HG03457 (cell line): ENCODE measurements at regions not wholly inside any gene's neighbourhood (a gene's known extent, or its start where the extent isn't known, plus 50 kb on each side); places are given as distances from the start of the nearest gene placed in this dataset.

Experiments used
- ATAC-seq: cut with Tn5 transposase; IDR thresholded peaks from one replicate; pipeline ENCODE4 v1.9.1; 2021; ENCODE audit warnings: moderate number of reproducible peaks; ENCODE audit not compliant: unreplicated experiment

GRCh38 chr12:13316587-13317246, 120.2 kb downstream of the EMP1 start:
- ATAC-seq: no peak

GRCh38 chr12:13313886-13314285, 117.4 kb downstream of the EMP1 start:
- no peak for ATAC-seq

- ATAC-seq: no peak
Measured at GRCh38 chr12:13311551-13311950, 115.0 kb downstream of the EMP1 start.

- no peak for ATAC-seq
Measured at GRCh38 chr12:13307143-13307816, 110.8 kb downstream of the EMP1 start.

- ATAC-seq: no peak
Measured at GRCh38 chr12:13304924-13305323, 108.4 kb downstream of the EMP1 start.

- ATAC-seq: no peak
Measured at GRCh38 chr12:13299457-13299856, 102.9 kb downstream of the EMP1 start.

- ATAC-seq: no peak
Measured at GRCh38 chr12:13293096-13293495, 96.6 kb downstream of the EMP1 start.

- no peak for ATAC-seq
Measured at GRCh38 chr12:13289653-13290289, 93.2 kb downstream of the EMP1 start.

GRCh38 chr12:13288937-13289652, 92.6 kb downstream of the EMP1 start:
- ATAC-seq: no peak

GRCh38 chr12:13288501-13288900, 92.0 kb downstream of the EMP1 start:
- ATAC-seq: no peak

- no peak for ATAC-seq
Measured at GRCh38 chr12:13283867-13284266, 87.3 kb downstream of the EMP1 start.

- ATAC-seq: no peak
Measured at GRCh38 chr12:13282861-13283260, 86.3 kb downstream of the EMP1 start.

- no peak for ATAC-seq
Measured at GRCh38 chr12:13278249-13278787, 81.8 kb downstream of the EMP1 start.

- ATAC-seq: no peak
Measured at GRCh38 chr12:13277293-13277692, 80.8 kb downstream of the EMP1 start.

- no peak for ATAC-seq
Measured at GRCh38 chr12:13275241-13276085, 78.9 kb downstream of the EMP1 start.

GRCh38 chr12:13273850-13274249, 77.3 kb downstream of the EMP1 start:
- ATAC-seq: no peak

GRCh38 chr12:13273097-13273496, 76.6 kb downstream of the EMP1 start:
- no peak for ATAC-seq

- ATAC-seq: no peak
Measured at GRCh38 chr12:13270817-13271216, 74.3 kb downstream of the EMP1 start.
